ENCODE measurements at regions not wholly inside any gene's neighbourhood (a gene's known extent, or its start where the extent isn't known, plus 50 kb on each side); places are given as distances from the start of the nearest gene placed in this dataset.
"Not testable (repeated sequence)": the region's sequence is repeated elsewhere in the genome, so short reads cannot be mapped to it uniquely, and the experiment has no call there.

- Histone ChIP-seq H3K4me3 (ENCODE audit: low read depth in 1 of 3, low read length in 3 of 3) (no peak overlapping the region), H3K36me3 (ENCODE audit: control insufficient read depth in 3 of 3, insufficient read depth in 2 of 3, low read depth in 1 of 3, low read length in 3 of 3) (no peaks in the 10 kb centered on the region), H3K27me3 (ENCODE audit: control insufficient read depth in 3 of 3, insufficient read depth in 3 of 3, low read length in 3 of 3) (no peaks in the 10 kb centered on the region), H3K9me3 (ENCODE audit: control insufficient read depth in 2 of 2, insufficient read depth in 1 of 2, low read depth in 1 of 2, low read length in 1 of 2) (no peaks in the 10 kb centered on the region), H3K27ac (ENCODE audit: low read depth in 1 of 3, low read length in 2 of 3) (no peak overlapping the region), H3K4me1 (ENCODE audit: control insufficient read depth in 3 of 3, insufficient read depth in 2 of 3, low read depth in 1 of 3, low read length in 2 of 3) (no peaks in the 10 kb centered on the region)
- no peak for FAIRE-seq
- no peak for DNase-seq
- 93 to 100% (median 94%) methylated on average over 1 of the region's 1 CpG for WGBS, 3 donors
These were observed 126.9 kb upstream of the NEIL3 start for GRCh38 chr4:177182728-177183127.

DNA sequence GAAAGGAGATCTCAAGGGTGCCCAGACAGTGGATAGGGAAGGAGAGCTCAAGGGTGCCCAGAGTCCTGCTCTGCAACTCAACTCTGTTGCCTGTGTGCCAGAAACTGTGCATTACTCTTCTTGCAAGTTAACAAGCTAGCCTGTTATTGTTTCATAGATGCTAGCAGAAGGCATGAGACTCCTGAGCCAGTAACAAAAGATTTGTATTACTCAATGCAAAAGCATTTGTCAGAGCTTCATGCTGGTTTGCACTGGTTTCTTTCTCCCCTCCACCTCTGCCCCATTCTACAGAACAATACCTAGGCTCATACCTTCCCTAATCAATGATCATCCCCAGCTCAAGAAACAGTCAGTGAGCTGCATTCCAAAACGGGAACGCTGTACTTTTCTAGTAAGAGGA is 124.5 kb upstream of the NEIL3 start:
- no peaks in the 10 kb centered on the region for H3K27me3 ChIP-seq (ENCODE audit: control insufficient read depth in 3 of 3, insufficient read depth in 3 of 3, low read length in 3 of 3)
- DNase-seq (no peak), FAIRE-seq (no peak)
- H3K27ac ChIP-seq (ENCODE audit: low read depth in 1 of 3, low read length in 2 of 3) = no peak overlapping the region
- H3K9me3 ChIP-seq (ENCODE audit: control insufficient read depth in 2 of 2, insufficient read depth in 1 of 2, low read depth in 1 of 2, low read length in 1 of 2) = no peaks in the 10 kb centered on the region
- no peaks in the 10 kb centered on the region for H3K4me1 ChIP-seq (ENCODE audit: control insufficient read depth in 3 of 3, insufficient read depth in 2 of 3, low read depth in 1 of 3, low read length in 2 of 3)
- 64 to 76% (median 67%) methylated on average over 2 of the region's 2 CpGs for WGBS, 3 donors
- H3K36me3 ChIP-seq (ENCODE audit: control insufficient read depth in 3 of 3, insufficient read depth in 2 of 3, low read depth in 1 of 3, low read length in 3 of 3) = no peaks in the 10 kb centered on the region
- no peak overlapping the region for H3K4me3 ChIP-seq (ENCODE audit: low read depth in 1 of 3, low read length in 3 of 3)

DNA sequence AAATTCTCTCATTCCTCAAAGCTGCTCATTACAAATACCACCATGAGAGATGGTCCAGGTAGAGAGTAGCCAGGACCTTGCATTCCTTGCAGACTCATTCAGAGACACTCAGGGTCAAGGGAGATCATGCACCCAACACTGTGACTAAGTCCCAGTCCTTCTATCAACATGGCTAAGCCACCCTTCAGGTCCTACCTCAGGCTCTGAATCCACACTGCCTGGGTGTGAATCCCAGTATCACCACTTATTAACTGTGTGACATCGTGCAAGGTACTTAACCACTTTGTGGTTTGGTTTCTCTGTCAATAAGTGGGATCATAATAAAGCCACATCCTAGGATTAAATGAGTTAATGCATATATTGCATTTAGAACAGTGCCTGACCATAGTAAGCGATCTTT is 124.1 kb upstream of the NEIL3 start:
- no peak overlapping the region for H3K4me3 ChIP-seq (ENCODE audit: low read depth in 1 of 3, low read length in 3 of 3)
- H3K27ac ChIP-seq (ENCODE audit: low read depth in 1 of 3, low read length in 2 of 3) = no peak overlapping the region
- H3K9me3 ChIP-seq (ENCODE audit: control insufficient read depth in 2 of 2, insufficient read depth in 1 of 2, low read depth in 1 of 2, low read length in 1 of 2) = no peaks in the 10 kb centered on the region
- H3K27me3 ChIP-seq (ENCODE audit: control insufficient read depth in 3 of 3, insufficient read depth in 3 of 3, low read length in 3 of 3) = no peaks in the 10 kb centered on the region
- DNase-seq (no peak), FAIRE-seq (no peak)
- no peaks in the 10 kb centered on the region for H3K4me1 ChIP-seq (ENCODE audit: control insufficient read depth in 3 of 3, insufficient read depth in 2 of 3, low read depth in 1 of 3, low read length in 2 of 3)
- WGBS, 3 donors = 69 to 77% (median 74%) methylated on average over 2 of the region's 2 CpGs
- no peaks in the 10 kb centered on the region for H3K36me3 ChIP-seq (ENCODE audit: control insufficient read depth in 3 of 3, insufficient read depth in 2 of 3, low read depth in 1 of 3, low read length in 3 of 3)

DNA sequence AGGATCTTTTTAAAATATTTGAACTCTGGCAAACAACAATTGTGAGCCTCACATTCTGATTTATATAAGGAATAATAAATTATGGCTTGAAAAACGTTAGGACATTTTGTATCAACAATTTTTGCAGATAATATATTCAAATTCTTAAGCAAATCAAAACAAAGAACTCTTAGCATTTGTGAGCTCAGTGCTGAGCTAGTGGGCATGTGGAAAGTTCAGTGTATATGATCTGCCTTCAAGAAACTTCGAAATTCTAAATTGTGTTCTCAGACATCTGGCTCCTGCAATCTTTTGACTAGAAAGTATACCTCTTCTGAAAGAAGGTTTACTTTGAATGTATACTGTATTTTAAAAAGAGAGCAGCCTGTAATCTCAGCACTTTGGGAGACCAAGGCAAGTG is 122.3 kb upstream of the NEIL3 start:
- FAIRE-seq (no peak), DNase-seq (no peak)
- Histone ChIP-seq H3K9me3 (ENCODE audit: control insufficient read depth in 2 of 2, insufficient read depth in 1 of 2, low read depth in 1 of 2, low read length in 1 of 2) (no peaks in the 10 kb centered on the region), H3K36me3 (ENCODE audit: control insufficient read depth in 3 of 3, insufficient read depth in 2 of 3, low read depth in 1 of 3, low read length in 3 of 3) (no peaks in the 10 kb centered on the region), H3K27me3 (ENCODE audit: control insufficient read depth in 3 of 3, insufficient read depth in 3 of 3, low read length in 3 of 3) (no peaks in the 10 kb centered on the region), H3K4me3 (ENCODE audit: low read depth in 1 of 3, low read length in 3 of 3) (no peak overlapping the region), H3K4me1 (ENCODE audit: control insufficient read depth in 3 of 3, insufficient read depth in 2 of 3, low read depth in 1 of 3, low read length in 2 of 3) (peaks cover 0 to 4% (median 0%) of the 10 kb centered on the region in 3 donors), H3K27ac (ENCODE audit: low read depth in 1 of 3, low read length in 2 of 3) (no peak overlapping the region)
- 38 to 41% (median 41%) methylated on average over 2 of the region's 2 CpGs for WGBS, 3 donors

- Histone ChIP-seq H3K36me3 (ENCODE audit: control insufficient read depth in 3 of 3, insufficient read depth in 2 of 3, low read depth in 1 of 3, low read length in 3 of 3) (no peaks in the 10 kb centered on the region), H3K27me3 (ENCODE audit: control insufficient read depth in 3 of 3, insufficient read depth in 3 of 3, low read length in 3 of 3) (no peaks in the 10 kb centered on the region), H3K4me3 (ENCODE audit: low read depth in 1 of 3, low read length in 3 of 3) (no peak overlapping the region), H3K4me1 (ENCODE audit: control insufficient read depth in 3 of 3, insufficient read depth in 2 of 3, low read depth in 1 of 3, low read length in 2 of 3) (peaks cover 0 to 4% (median 0%) of the 10 kb centered on the region in 3 donors), H3K27ac (ENCODE audit: low read depth in 1 of 3, low read length in 2 of 3) (no peak overlapping the region), H3K9me3 (ENCODE audit: control insufficient read depth in 2 of 2, insufficient read depth in 1 of 2, low read depth in 1 of 2, low read length in 1 of 2) (no peaks in the 10 kb centered on the region)
- WGBS, 3 donors = 9 to 30% (median 22%) methylated on average over 3 of the region's 3 CpGs
- DNase-seq (peak; percentile 1 to 14), FAIRE-seq (no peak)
These were observed 118.6 kb upstream of the NEIL3 start for GRCh38 chr4:177190995-177191580.

DNA sequence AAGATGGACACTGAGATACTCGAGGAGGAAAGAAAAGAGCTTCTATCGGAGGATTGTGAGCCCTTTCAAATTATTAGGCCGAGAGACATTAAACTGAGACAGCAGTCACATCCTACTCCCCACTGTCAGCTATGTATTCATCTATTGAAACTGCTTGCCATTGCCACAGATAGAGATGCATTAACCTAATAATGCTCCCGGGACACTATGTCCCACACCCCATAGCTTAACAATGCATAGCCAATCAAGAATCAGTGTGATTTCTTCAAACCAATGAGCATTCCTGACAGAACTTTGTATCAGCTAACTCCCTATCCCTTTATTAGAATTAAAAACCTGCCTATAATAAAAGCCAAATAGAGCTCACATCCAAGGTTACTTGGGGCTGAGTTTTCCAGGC is 118.1 kb upstream of the NEIL3 start:
- no peaks in the 10 kb centered on the region for H3K9me3 ChIP-seq (ENCODE audit: control insufficient read depth in 2 of 2, insufficient read depth in 1 of 2, low read depth in 1 of 2, low read length in 1 of 2)
- FAIRE-seq (no peak), DNase-seq (no peak)
- no peaks in the 10 kb centered on the region for H3K36me3 ChIP-seq (ENCODE audit: control insufficient read depth in 3 of 3, insufficient read depth in 2 of 3, low read depth in 1 of 3, low read length in 3 of 3)
- 41 to 57% (median 55%) methylated on average over 4 of the region's 4 CpGs for WGBS, 3 donors
- H3K27ac ChIP-seq (ENCODE audit: low read depth in 1 of 3, low read length in 2 of 3) = no peak overlapping the region
- no peak overlapping the region for H3K4me3 ChIP-seq (ENCODE audit: low read depth in 1 of 3, low read length in 3 of 3)
- H3K4me1 ChIP-seq (ENCODE audit: control insufficient read depth in 3 of 3, insufficient read depth in 2 of 3, low read depth in 1 of 3, low read length in 2 of 3) = peaks cover 0 to 4% (median 0%) of the 10 kb centered on the region in 3 donors
- H3K27me3 ChIP-seq (ENCODE audit: control insufficient read depth in 3 of 3, insufficient read depth in 3 of 3, low read length in 3 of 3) = no peaks in the 10 kb centered on the region

- Histone ChIP-seq H3K36me3 (ENCODE audit: control insufficient read depth in 3 of 3, insufficient read depth in 2 of 3, low read depth in 1 of 3, low read length in 3 of 3) (no peaks in the 10 kb centered on the region), H3K4me3 (ENCODE audit: low read depth in 1 of 3, low read length in 3 of 3) (no peak overlapping the region), H3K27me3 (ENCODE audit: control insufficient read depth in 3 of 3, insufficient read depth in 3 of 3, low read length in 3 of 3) (no peaks in the 10 kb centered on the region), H3K9me3 (ENCODE audit: control insufficient read depth in 2 of 2, insufficient read depth in 1 of 2, low read depth in 1 of 2, low read length in 1 of 2) (no peaks in the 10 kb centered on the region), H3K27ac (ENCODE audit: low read depth in 1 of 3, low read length in 2 of 3) (no peak overlapping the region), H3K4me1 (ENCODE audit: control insufficient read depth in 3 of 3, insufficient read depth in 2 of 3, low read depth in 1 of 3, low read length in 2 of 3) (peaks cover 0 to 4% (median 0%) of the 10 kb centered on the region in 3 donors)
- FAIRE-seq (no peak), DNase-seq (no peak)
- 76 to 89% (median 82%) methylated on average over 7 of the region's 7 CpGs for WGBS, 3 donors
These were observed 117.7 kb upstream of the NEIL3 start for GRCh38 chr4:177191991-177192390.

DNA sequence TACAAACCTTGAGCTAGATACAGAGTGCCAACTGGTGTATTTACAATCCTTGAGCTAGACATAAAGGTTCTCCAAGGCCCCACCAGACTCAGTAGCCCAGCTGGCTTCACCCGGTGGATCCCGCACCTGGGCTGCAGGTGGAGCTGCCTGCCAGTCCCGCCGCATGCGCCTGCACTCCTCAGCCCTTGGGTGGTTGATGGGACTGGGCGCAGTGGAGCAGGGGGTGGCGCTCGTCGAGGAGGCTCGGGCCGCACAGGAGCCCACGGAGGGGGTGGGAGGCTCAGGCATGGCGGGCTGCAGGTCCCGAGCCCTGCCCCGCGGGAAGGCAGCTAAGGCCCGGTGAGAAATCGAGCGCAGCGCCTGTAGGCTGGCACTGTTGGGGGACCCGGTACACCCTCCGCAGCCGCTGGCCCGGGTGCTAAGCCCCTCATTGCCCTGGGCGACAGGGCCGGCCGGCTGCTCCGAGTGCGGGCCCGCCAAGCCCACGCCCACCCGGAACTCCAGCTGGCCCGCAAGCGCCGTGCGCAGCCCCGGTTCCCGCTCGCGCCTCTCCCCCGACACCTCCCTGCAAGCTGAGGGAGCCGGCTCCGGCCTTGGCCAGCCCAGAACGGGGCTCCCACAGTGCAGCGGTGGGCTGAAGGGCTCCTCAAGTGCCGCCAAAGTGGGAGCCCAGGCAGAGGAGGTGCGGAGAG is 116.5 kb upstream of the NEIL3 start:
- not testable (repeated sequence) for DNase-seq

DNA sequence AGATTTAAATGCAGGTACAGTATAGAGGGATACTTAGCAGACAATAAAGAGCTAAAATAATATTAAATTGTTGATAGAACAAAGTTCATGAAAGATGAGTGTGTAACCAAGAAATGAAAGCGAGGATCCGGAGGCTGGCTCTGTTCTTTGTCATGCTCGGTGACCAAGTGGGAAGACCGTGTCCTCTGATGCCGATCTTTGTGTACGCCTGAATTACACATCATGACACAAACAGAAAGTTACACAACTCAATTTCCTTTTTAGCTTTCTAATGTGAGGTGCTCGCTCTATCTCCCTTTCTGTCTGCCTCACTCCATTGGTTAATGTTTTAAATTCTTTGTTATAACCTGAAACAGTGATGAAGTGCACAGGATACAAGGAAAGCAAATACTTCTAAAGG is 114.8 kb upstream of the NEIL3 start:
- DNase-seq (no peak), FAIRE-seq (no peak)
- no peaks in the 10 kb centered on the region for H3K9me3 ChIP-seq (ENCODE audit: control insufficient read depth in 2 of 2, insufficient read depth in 1 of 2, low read depth in 1 of 2, low read length in 1 of 2)
- 73 to 86% (median 81%) methylated on average over 7 of the region's 7 CpGs for WGBS, 3 donors
- H3K4me1 ChIP-seq (ENCODE audit: control insufficient read depth in 3 of 3, insufficient read depth in 2 of 3, low read depth in 1 of 3, low read length in 2 of 3) = peaks cover 0 to 4% (median 0%) of the 10 kb centered on the region in 3 donors
- H3K27ac ChIP-seq (ENCODE audit: low read depth in 1 of 3, low read length in 2 of 3) = no peak overlapping the region
- no peaks in the 10 kb centered on the region for H3K27me3 ChIP-seq (ENCODE audit: control insufficient read depth in 3 of 3, insufficient read depth in 3 of 3, low read length in 3 of 3)
- no peak overlapping the region for H3K4me3 ChIP-seq (ENCODE audit: low read depth in 1 of 3, low read length in 3 of 3)
- H3K36me3 ChIP-seq (ENCODE audit: control insufficient read depth in 3 of 3, insufficient read depth in 2 of 3, low read depth in 1 of 3, low read length in 3 of 3) = no peaks in the 10 kb centered on the region

More for the DNA sequence above, 116.5 kb upstream of the NEIL3 start:
- not testable (repeated sequence) for H3K4me3 ChIP-seq (ENCODE audit: low read depth in 1 of 3, low read length in 3 of 3); H3K9me3 ChIP-seq (ENCODE audit: control insufficient read depth in 2 of 2, insufficient read depth in 1 of 2, low read depth in 1 of 2, low read length in 1 of 2); H3K27me3 ChIP-seq (ENCODE audit: control insufficient read depth in 3 of 3, insufficient read depth in 3 of 3, low read length in 3 of 3); H3K27ac ChIP-seq (ENCODE audit: low read depth in 1 of 3, low read length in 2 of 3); H3K36me3 ChIP-seq (ENCODE audit: control insufficient read depth in 3 of 3, insufficient read depth in 2 of 3, low read depth in 1 of 3, low read length in 3 of 3); H3K4me1 ChIP-seq (ENCODE audit: control insufficient read depth in 3 of 3, insufficient read depth in 2 of 3, low read depth in 1 of 3, low read length in 2 of 3); FAIRE-seq
- 95 to 99% (median 98%) methylated on average over 25 to 47 of the region's 47 CpGs for WGBS, 3 donors

Data from small intestine (tissue), 7 donors.